Esophagus squamous epithelium (tissue), 5 donors: ENCODE measurements at regions not wholly inside any gene's neighbourhood (a gene's known extent, or its start where the extent isn't known, plus 50 kb on each side); places are given as distances from the start of the nearest gene placed in this dataset.

ENCODE experiments used
- DNase-seq: peaks from one replicate; lab custom pipeline; 2025; lab: John Stamatoyannopoulos, UW
- H3K27ac ChIP-seq, 4 donors: fragments of 200-600 bp; sonication (generic); one replicate each; pipeline ENCODE4 v1.5.1; 2016 to 2019; ENCODE audit warnings: mild to moderate bottlenecking in 1 of 4
- H3K27me3 ChIP-seq, 4 donors: fragments of 200-600 bp; sonication (generic); 1 replicate in 3 of 4; 2 replicates in 1 of 4; pipeline versions ENCODE4 v1.5.1 to v1.6.0; 2017 to 2021; ENCODE audit warnings: antibody characterized with exemption in 1 of 4
- H3K36me3 ChIP-seq, 3 donors: fragments of 200-600 bp; sonication (generic); one replicate each; pipeline ENCODE4 v1.5.1; 2016 to 2019
- H3K4me1 ChIP-seq, 3 donors: fragments of 200-600 bp; sonication (generic); one replicate each; pipeline ENCODE4 v1.5.1; 2017 to 2019
- H3K4me3 ChIP-seq, 4 donors: fragments of 200-600 bp; sonication (generic); 1 replicate in 3 of 4; 2 replicates in 1 of 4; pipeline ENCODE4 v1.5.1; 2016 to 2019; ENCODE audit warnings: mild to moderate bottlenecking in 2 of 4, moderate library complexity in 1 of 4
- H3K9me3 ChIP-seq, 3 donors: fragments of 200-600 bp; sonication (generic); one replicate each; pipeline ENCODE4 v1.5.1; 2016 to 2019
- CTCF ChIP-seq, 6 experiments: fragments of 450-650 bp in 4 of 6; fragments of 200-600 bp in 2 of 6; sonication (generic) in 2 of 6; IDR thresholded peaks; one replicate each; pipeline ENCODE4 v1.5.1; 2016 to 2019; ENCODE audit warnings: antibody characterized with exemption in 6 of 6, mild to moderate bottlenecking in 4 of 6, moderate library complexity in 4 of 6
- POLR2A ChIP-seq, 4 donors: fragments of 450-650 bp; IDR thresholded peaks; one replicate each; pipeline ENCODE4 v1.6.1; 2017; ENCODE audit warnings: antibody characterized with exemption in 4 of 4, mild to moderate bottlenecking in 4 of 4, moderate library complexity in 3 of 4
- WGBS, 2 donors: methylation state at CpG; one replicate each; pipeline ENCODE4 v1.1.5; 2018; 5-methylcytosine and 5-hydroxymethylcytosine counted together
- intact Hi-C: fragments of 100-400 bp; cut with DNase I; formaldehyde crosslinking; loops from one replicate; pipeline ENCODE4 v1.15.0; 2022
- donor health status: DM: yes; HTN: yes; CAD: no.

- TF ChIP-seq CTCF (IDR thresholded peaks at IDR 0.05) (no peak), POLR2A (IDR thresholded peaks at IDR 0.05) (no peak)
- no peak for DNase-seq
- 57 to 69% methylated on average over 5 of the region's 5 CpGs for WGBS, 2 donors
Observed at GRCh38 chr1:13992489-13993285, 292.7 kb downstream of the PRDM2 start.

GRCh38 chr1:13994386-13994785 is 294.4 kb downstream of the PRDM2 start:
- TF ChIP-seq CTCF (IDR thresholded peaks at IDR 0.05) (no peak), POLR2A (IDR thresholded peaks at IDR 0.05) (no peak)
- Histone ChIP-seq H3K27me3 (peaks cover 0 to 26% (median 0%) of the 10 kb centered on the region in 4 donors), H3K4me1 (no peaks in the 10 kb centered on the region), H3K9me3 (peaks cover 0 to 5% (median 4%) of the 10 kb centered on the region in 3 donors), H3K36me3 (no peaks in the 10 kb centered on the region), H3K27ac (no peak overlapping the region), H3K4me3 (no peak overlapping the region)
- intact Hi-C loops = no loop called here
- WGBS, 2 donors = 53 to 73% methylated on average over 1 of the region's 1 CpG
- no peak for DNase-seq

More at GRCh38 chr1:13992489-13993285, 292.7 kb downstream of the PRDM2 start:
- intact Hi-C loops = no loop called here
- H3K27me3 ChIP-seq = peaks cover 0 to 28% (median 0%) of the 10 kb centered on the region in 4 donors
- no peaks in the 10 kb centered on the region for H3K36me3 ChIP-seq
- no peak overlapping the region for H3K4me3 ChIP-seq
- no peaks in the 10 kb centered on the region for H3K9me3 ChIP-seq
- no peak overlapping the region for H3K27ac ChIP-seq
- H3K4me1 ChIP-seq = no peaks in the 10 kb centered on the region

- Histone ChIP-seq H3K4me1 (no peaks in the 10 kb centered on the region), H3K27ac (no peak overlapping the region), H3K36me3 (no peaks in the 10 kb centered on the region), H3K27me3 (peaks cover 0 to 19% (median 0%) of the 10 kb centered on the region in 4 donors), H3K4me3 (no peak overlapping the region), H3K9me3 (peaks cover 0 to 7% (median 7%) of the 10 kb centered on the region in 3 donors)
- DNase-seq = no peak
- 25% methylated on average over 1 of the region's 2 CpGs; no CpG with 5 or more reads in 1 of the 2 donors for WGBS, 2 donors
- intact Hi-C loops = no loop called here
- TF ChIP-seq CTCF (IDR thresholded peaks at IDR 0.05) (no peak), POLR2A (IDR thresholded peaks at IDR 0.05) (no peak)
Observed at GRCh38 chr1:13996334-13996733, 296.3 kb downstream of the PRDM2 start.

- DNase-seq = no peak
- intact Hi-C loops = no loop called here
- Histone ChIP-seq H3K9me3 (peaks cover 0 to 14% (median 14%) of the 10 kb centered on the region in 3 donors), H3K27me3 (peaks cover 0 to 19% (median 0%) of the 10 kb centered on the region in 4 donors), H3K4me1 (no peaks in the 10 kb centered on the region), H3K4me3 (no peak overlapping the region), H3K27ac (no peak overlapping the region), H3K36me3 (no peaks in the 10 kb centered on the region)
- 35 to 56% methylated on average over 1 of the region's 1 CpG for WGBS, 2 donors
- TF ChIP-seq CTCF (IDR thresholded peaks at IDR 0.05) (no peak), POLR2A (IDR thresholded peaks at IDR 0.05) (no peak)
Observed at GRCh38 chr1:14003552-14003951, 303.6 kb downstream of the PRDM2 start.

- WGBS, 2 donors = 61 to 76% methylated on average over 3 of the region's 3 CpGs
- intact Hi-C loops = no loop called here
- Histone ChIP-seq H3K36me3 (no peaks in the 10 kb centered on the region), H3K27ac (no peak overlapping the region), H3K9me3 (peaks cover 0 to 4% (median 0%) of the 10 kb centered on the region in 3 donors), H3K4me3 (no peak overlapping the region), H3K4me1 (no peaks in the 10 kb centered on the region), H3K27me3 (peaks cover 0 to 50% (median 0%) of the 10 kb centered on the region in 4 donors)
- no peak for TF ChIP-seq CTCF (IDR thresholded peaks at IDR 0.05)
- TF ChIP-seq POLR2A (IDR thresholded peaks at IDR 0.05) = no peak
- DNase-seq = no peak
Observed at GRCh38 chr1:14009582-14009981, 309.6 kb downstream of the PRDM2 start.
